GM19193 (cell line): ENCODE measurements at regions not wholly inside any gene's neighbourhood (a gene's known extent, or its start where the extent isn't known, plus 50 kb on each side); places are given as distances from the start of the nearest gene placed in this dataset.

ENCODE experiments used
- POLR2A ChIP-seq: IDR thresholded peaks from 4 replicates; pipeline ENCODE4 v1.6.1; 2011; ENCODE audit not compliant: insufficient read depth, insufficient read length; ENCODE audit errors: extremely low read depth

GRCh38 chr22:25383278-25383820 lies 163.9 kb downstream of the CRYBB2 start:
- TF ChIP-seq POLR2A, result no peak

GRCh38 chr22:25383892-25384291 lies 164.5 kb downstream of the CRYBB2 start:
- TF ChIP-seq POLR2A, result no peak

- TF ChIP-seq POLR2A, result no peak
These were observed 167.1 kb downstream of the CRYBB2 start for GRCh38 chr22:25386538-25386884.

- no peak for TF ChIP-seq POLR2A
These were observed 169.0 kb downstream of the CRYBB2 start for GRCh38 chr22:25388415-25388814.

GRCh38 chr22:25388866-25389540 lies 169.6 kb downstream of the CRYBB2 start:
- TF ChIP-seq POLR2A, result no peak

GRCh38 chr22:25389541-25389919 lies 170.1 kb downstream of the CRYBB2 start:
- TF ChIP-seq POLR2A, result no peak

- TF ChIP-seq POLR2A, result no peak
These were observed 171.1 kb downstream of the CRYBB2 start for GRCh38 chr22:25390297-25391240.

GRCh38 chr22:25392584-25392983 lies 171.9 kb upstream of the GRK3 start:
- TF ChIP-seq POLR2A, result no peak

- no peak for TF ChIP-seq POLR2A
These were observed 171.2 kb upstream of the GRK3 start for GRCh38 chr22:25393121-25393805.

GRCh38 chr22:25395468-25395867 lies 169.0 kb upstream of the GRK3 start:
- no peak for TF ChIP-seq POLR2A

- no peak for TF ChIP-seq POLR2A
These were observed 168.6 kb upstream of the GRK3 start for GRCh38 chr22:25395915-25396314.

- no peak for TF ChIP-seq POLR2A
These were observed 167.8 kb upstream of the GRK3 start for GRCh38 chr22:25396615-25397200.

GRCh38 chr22:25397616-25398015 lies 166.9 kb upstream of the GRK3 start:
- TF ChIP-seq POLR2A, result no peak

GRCh38 chr22:25399649-25400151 lies 164.8 kb upstream of the GRK3 start:
- no peak for TF ChIP-seq POLR2A

GRCh38 chr22:25402160-25402500 lies 162.3 kb upstream of the GRK3 start:
- no peak for TF ChIP-seq POLR2A
